ENCODE measurements at regions not wholly inside any gene's neighbourhood (a gene's known extent, or its start where the extent isn't known, plus 50 kb on each side); places are given as distances from the start of the nearest gene placed in this dataset.

GRCh38 chr3:130242850-130243569 lies 102.5 kb upstream of the COL6A5 start:
- DNase-seq (ENCODE audit: extremely low spot score), result peak; percentile 17
- CTCF ChIA-PET, result no interaction called here
- POLR2A ChIA-PET, result no interaction called here
- TF ChIP-seq PKNOX1 (IDR thresholded peaks at IDR 0.05) (peak; percentile 61), NFRKB (IDR thresholded peaks at IDR 0.05) (no peak)

GRCh38 chr3:130243808-130244207 lies 101.7 kb upstream of the COL6A5 start:
- CTCF ChIA-PET, result no interaction called here
- no peak for TF ChIP-seq SUZ12 (IDR thresholded peaks at IDR 0.05)
- TF ChIP-seq FOXK2 (IDR thresholded peaks at IDR 0.05), result no peak
- no peak for TF ChIP-seq ARNT (IDR thresholded peaks at IDR 0.05)
- TF ChIP-seq ELF4 (IDR thresholded peaks at IDR 0.05), result no peak
- no peak for TF ChIP-seq NFRKB (IDR thresholded peaks at IDR 0.05)
- no peak for TF ChIP-seq CTBP1 (IDR thresholded peaks at IDR 0.05; ENCODE audit: borderline replicate concordance)
- TF ChIP-seq ZNF384 (IDR thresholded peaks at IDR 0.05), result no peak
- TF ChIP-seq BHLHE40 (IDR thresholded peaks at IDR 0.05; ENCODE audit: borderline replicate concordance), result no peak
- TF ChIP-seq TARDBP (IDR thresholded peaks at IDR 0.05), result no peak
- TF ChIP-seq PKNOX1 (IDR thresholded peaks at IDR 0.05), result no peak
- no peak for TF ChIP-seq LEF1 (IDR thresholded peaks at IDR 0.05; ENCODE audit: borderline replicate concordance)
- TF ChIP-seq FOXA1 (IDR thresholded peaks at IDR 0.05), result no peak
- TF ChIP-seq SP1 (IDR thresholded peaks at IDR 0.05), result no peak
- no peak for TF ChIP-seq FOXM1 (IDR thresholded peaks at IDR 0.05; ENCODE audit: borderline replicate concordance)
- TF ChIP-seq L3MBTL2 (conservative IDR thresholded peaks at IDR 0.05), result no peak

GRCh38 chr3:130250982-130251381 lies 94.5 kb upstream of the COL6A5 start:
- CTCF ChIA-PET, result no interaction called here
- POLR2A ChIA-PET, result no interaction called here
- DNase-seq (ENCODE audit: extremely low spot score), result no peak
- no peak for TF ChIP-seq HDGF (IDR thresholded peaks at IDR 0.05; ENCODE audit: borderline replicate concordance)
- no peak for TF ChIP-seq ZNF384 (IDR thresholded peaks at IDR 0.05)
- TF ChIP-seq CTBP1 (IDR thresholded peaks at IDR 0.05; ENCODE audit: borderline replicate concordance), result no peak
- TF ChIP-seq L3MBTL2 (conservative IDR thresholded peaks at IDR 0.05), result no peak

More at GRCh38 chr3:130243808-130244207, 101.7 kb upstream of the COL6A5 start:
- POLR2A ChIA-PET, result no interaction called here
- DNase-seq (ENCODE audit: extremely low spot score), result no peak

- POLR2A ChIA-PET, result no interaction called here
- DNase-seq (ENCODE audit: extremely low spot score), result no peak
- CTCF ChIA-PET, result no interaction called here
- TF ChIP-seq HDGF (IDR thresholded peaks at IDR 0.05; ENCODE audit: borderline replicate concordance) (no peak), SP1 (IDR thresholded peaks at IDR 0.05) (no peak), PKNOX1 (IDR thresholded peaks at IDR 0.05) (no peak), SUZ12 (IDR thresholded peaks at IDR 0.05) (no peak), TARDBP (IDR thresholded peaks at IDR 0.05) (no peak), L3MBTL2 (conservative IDR thresholded peaks at IDR 0.05) (no peak), ARNT (IDR thresholded peaks at IDR 0.05) (no peak), ELF4 (IDR thresholded peaks at IDR 0.05) (no peak), CTBP1 (IDR thresholded peaks at IDR 0.05; ENCODE audit: borderline replicate concordance) (no peak), FOXA1 (IDR thresholded peaks at IDR 0.05) (no peak)
Measured at GRCh38 chr3:130255442-130255841, 90.0 kb upstream of the COL6A5 start.

GRCh38 chr3:130256821-130257340 lies 88.6 kb upstream of the COL6A5 start:
- TF ChIP-seq PKNOX1 (IDR thresholded peaks at IDR 0.05), result no peak
- ChIA-PET CTCF (interaction anchor here (0.7 kb wide), 1 partner anchor 19 kb away, joined by 3 read pairs; no protein-coding TSS in a partner anchor), POLR2A (no interaction called here)
- DNase-seq (ENCODE audit: extremely low spot score), result no peak

GRCh38 chr3:130258532-130258952 lies 86.9 kb upstream of the COL6A5 start:
- ChIA-PET CTCF (no interaction called here), POLR2A (no interaction called here)
- TF ChIP-seq CTBP1 (IDR thresholded peaks at IDR 0.05; ENCODE audit: borderline replicate concordance), result no peak
- no peak for TF ChIP-seq TARDBP (IDR thresholded peaks at IDR 0.05)
- TF ChIP-seq SUZ12 (IDR thresholded peaks at IDR 0.05), result no peak
- TF ChIP-seq HDGF (IDR thresholded peaks at IDR 0.05; ENCODE audit: borderline replicate concordance), result no peak
- TF ChIP-seq ZNF384 (IDR thresholded peaks at IDR 0.05), result no peak
- TF ChIP-seq FOXA1 (IDR thresholded peaks at IDR 0.05), result no peak
- no peak for TF ChIP-seq ARNT (IDR thresholded peaks at IDR 0.05)
- no peak for TF ChIP-seq FOXK2 (IDR thresholded peaks at IDR 0.05)
- no peak for TF ChIP-seq FOXM1 (IDR thresholded peaks at IDR 0.05; ENCODE audit: borderline replicate concordance)
- no peak for TF ChIP-seq PKNOX1 (IDR thresholded peaks at IDR 0.05)
- no peak for TF ChIP-seq BHLHE40 (IDR thresholded peaks at IDR 0.05; ENCODE audit: borderline replicate concordance)
- TF ChIP-seq ELF4 (IDR thresholded peaks at IDR 0.05), result no peak
- no peak for TF ChIP-seq NFRKB (IDR thresholded peaks at IDR 0.05)
- no peak for TF ChIP-seq LEF1 (IDR thresholded peaks at IDR 0.05; ENCODE audit: borderline replicate concordance)
- TF ChIP-seq L3MBTL2 (conservative IDR thresholded peaks at IDR 0.05), result no peak
- TF ChIP-seq SP1 (IDR thresholded peaks at IDR 0.05), result no peak
- no peak for DNase-seq (ENCODE audit: extremely low spot score)
